Chondrocyte (in vitro differentiated cells): ENCODE measurements at regions not wholly inside any gene's neighbourhood (a gene's known extent, or its start where the extent isn't known, plus 50 kb on each side); places are given as distances from the start of the nearest gene placed in this dataset.
A peak's percentile ranks its signal among the peaks of the same experiment; 100 is the strongest.

Experiments used
- DNase-seq: peaks from one replicate; pipeline ENCODE4 v3.0.0; 2021; ENCODE audit warnings: mixed read lengths, low spot score
- H3K27ac Mint-ChIP-seq: one replicate; pipeline ENCODE4 v1.8.0; 2021; ENCODE audit warnings: mild to moderate bottlenecking, moderate library complexity, mixed read lengths; ENCODE audit not compliant: unreplicated experiment
- H3K27me3 Mint-ChIP-seq: 2 replicates; pipeline ENCODE4 v1.8.0; 2021; ENCODE audit warnings: low read depth, mixed read lengths
- H3K36me3 Mint-ChIP-seq: 2 replicates; pipeline ENCODE4 v1.8.0; 2021; ENCODE audit warnings: low read depth, mixed read lengths
- H3K4me1 Mint-ChIP-seq: 2 replicates; pipeline ENCODE4 v1.8.0; 2021; ENCODE audit warnings: low read depth, mild to moderate bottlenecking, mixed read lengths
- H3K4me3 Mint-ChIP-seq: one replicate; pipeline ENCODE4 v1.8.0; 2021; ENCODE audit warnings: mild to moderate bottlenecking, moderate library complexity, mixed read lengths; ENCODE audit not compliant: unreplicated experiment
- H3K9me3 Mint-ChIP-seq: 2 replicates; pipeline ENCODE4 v1.8.0; 2021; ENCODE audit warnings: low read depth, mixed read lengths
- TF ChIP-seq, protein P1 (sequence below): fragments of 200-600 bp; sonication (generic); IDR thresholded peaks from 2 replicates; pipeline ENCODE4 v1.5.0; 2021; ENCODE audit warnings: antibody characterized with exemption, mild to moderate bottlenecking, moderate library complexity

DNA sequence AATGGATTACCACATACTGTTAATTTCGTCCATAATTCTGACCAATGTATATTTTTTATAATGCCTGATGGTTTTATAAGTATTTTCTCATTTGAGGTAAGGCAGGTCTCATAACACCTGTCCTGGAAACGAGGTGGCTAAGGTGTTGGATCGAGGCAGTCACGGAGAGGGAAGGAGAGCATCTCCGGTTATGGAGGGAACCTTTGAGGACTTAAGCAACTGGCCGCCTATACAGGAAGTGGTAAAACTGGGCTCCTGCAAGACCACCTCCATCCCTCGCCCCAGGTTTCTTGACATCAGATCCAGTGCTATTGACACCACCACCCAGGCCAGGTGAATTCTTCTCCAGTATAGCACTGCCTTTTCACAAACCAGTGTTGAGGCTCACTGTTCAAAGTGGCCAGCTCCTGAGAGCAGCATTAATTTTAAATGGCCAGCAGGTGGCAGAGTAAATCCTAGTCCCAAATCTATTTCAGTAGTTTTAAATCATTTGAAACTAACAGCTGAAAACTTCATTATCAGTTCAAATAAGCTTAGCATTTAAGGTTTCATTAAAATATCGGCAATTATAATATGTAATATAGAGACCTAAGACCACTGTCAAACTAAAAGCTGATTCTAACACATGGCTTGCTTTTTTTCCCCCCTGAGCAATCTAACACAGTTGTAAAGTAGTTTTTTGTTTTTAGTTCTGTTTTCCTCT, 100.8 kb downstream of the PPM1A start:
- DNase-seq = no peak
- TF ChIP-seq, protein P1, sequence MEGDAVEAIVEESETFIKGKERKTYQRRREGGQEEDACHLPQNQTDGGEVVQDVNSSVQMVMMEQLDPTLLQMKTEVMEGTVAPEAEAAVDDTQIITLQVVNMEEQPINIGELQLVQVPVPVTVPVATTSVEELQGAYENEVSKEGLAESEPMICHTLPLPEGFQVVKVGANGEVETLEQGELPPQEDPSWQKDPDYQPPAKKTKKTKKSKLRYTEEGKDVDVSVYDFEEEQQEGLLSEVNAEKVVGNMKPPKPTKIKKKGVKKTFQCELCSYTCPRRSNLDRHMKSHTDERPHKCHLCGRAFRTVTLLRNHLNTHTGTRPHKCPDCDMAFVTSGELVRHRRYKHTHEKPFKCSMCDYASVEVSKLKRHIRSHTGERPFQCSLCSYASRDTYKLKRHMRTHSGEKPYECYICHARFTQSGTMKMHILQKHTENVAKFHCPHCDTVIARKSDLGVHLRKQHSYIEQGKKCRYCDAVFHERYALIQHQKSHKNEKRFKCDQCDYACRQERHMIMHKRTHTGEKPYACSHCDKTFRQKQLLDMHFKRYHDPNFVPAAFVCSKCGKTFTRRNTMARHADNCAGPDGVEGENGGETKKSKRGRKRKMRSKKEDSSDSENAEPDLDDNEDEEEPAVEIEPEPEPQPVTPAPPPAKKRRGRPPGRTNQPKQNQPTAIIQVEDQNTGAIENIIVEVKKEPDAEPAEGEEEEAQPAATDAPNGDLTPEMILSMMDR = peak; percentile 88

DNA sequence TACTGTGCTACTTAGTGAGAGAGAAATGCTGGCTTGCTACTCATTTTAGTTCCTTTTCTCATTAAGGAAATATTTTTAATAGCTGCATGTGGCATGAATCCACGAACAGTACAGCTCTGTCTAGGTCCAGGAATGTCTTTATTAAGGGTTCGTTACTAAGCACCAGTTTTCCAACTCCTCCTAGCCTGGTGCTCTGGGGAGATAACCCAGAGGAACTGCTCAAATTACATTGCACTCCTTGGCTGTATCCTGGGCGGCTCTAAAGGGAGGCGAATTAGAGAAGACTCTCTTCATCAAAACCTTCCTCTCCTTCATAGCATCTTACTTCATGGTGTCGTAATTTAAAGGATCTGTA, 101.3 kb downstream of the PPM1A start:
- peaks cover 1% of the 10 kb centered on the region for H3K27me3 Mint-ChIP-seq
- H3K4me3 Mint-ChIP-seq = no peak overlapping the region
- TF ChIP-seq, protein P1 = no peak
- no peaks in the 10 kb centered on the region for H3K9me3 Mint-ChIP-seq
- no peak overlapping the region for H3K27ac Mint-ChIP-seq
- no peaks in the 10 kb centered on the region for H3K36me3 Mint-ChIP-seq
- peaks cover 12% of the 10 kb centered on the region for H3K4me1 Mint-ChIP-seq
- DNase-seq = no peak

More for the DNA sequence above, 100.8 kb downstream of the PPM1A start:
- Mint-ChIP-seq H3K27ac (no peak overlapping the region), H3K4me1 (peaks cover 12% of the 10 kb centered on the region), H3K9me3 (no peaks in the 10 kb centered on the region), H3K27me3 (no peaks in the 10 kb centered on the region), H3K36me3 (no peaks in the 10 kb centered on the region), H3K4me3 (no peak overlapping the region)

DNA sequence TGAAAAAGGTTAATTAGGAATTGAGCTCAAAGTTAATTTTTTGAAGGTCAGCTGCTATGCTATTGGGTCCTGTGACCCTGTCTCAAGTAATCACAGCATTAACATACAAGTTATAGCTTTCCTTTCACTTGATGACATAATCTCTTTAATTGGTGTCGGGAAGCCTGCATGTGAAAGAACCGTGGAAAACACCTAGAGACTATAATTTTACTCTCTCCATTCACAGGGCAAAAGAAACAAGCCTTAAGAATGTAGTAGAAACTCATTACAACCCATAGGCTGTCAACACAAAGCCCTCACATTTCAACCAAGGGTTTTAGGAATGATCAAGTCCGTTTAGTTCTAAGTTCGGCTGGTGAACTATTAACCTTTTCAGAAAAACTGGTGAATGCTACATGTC, 104.4 kb downstream of the PPM1A start:
- no peak for DNase-seq
- Mint-ChIP-seq H3K27me3 (peaks cover 4% of the 10 kb centered on the region), H3K4me1 (peaks cover 9% of the 10 kb centered on the region), H3K4me3 (no peak overlapping the region), H3K9me3 (no peaks in the 10 kb centered on the region), H3K36me3 (no peaks in the 10 kb centered on the region), H3K27ac (no peak overlapping the region)
- TF ChIP-seq, protein P1 = no peak

DNA sequence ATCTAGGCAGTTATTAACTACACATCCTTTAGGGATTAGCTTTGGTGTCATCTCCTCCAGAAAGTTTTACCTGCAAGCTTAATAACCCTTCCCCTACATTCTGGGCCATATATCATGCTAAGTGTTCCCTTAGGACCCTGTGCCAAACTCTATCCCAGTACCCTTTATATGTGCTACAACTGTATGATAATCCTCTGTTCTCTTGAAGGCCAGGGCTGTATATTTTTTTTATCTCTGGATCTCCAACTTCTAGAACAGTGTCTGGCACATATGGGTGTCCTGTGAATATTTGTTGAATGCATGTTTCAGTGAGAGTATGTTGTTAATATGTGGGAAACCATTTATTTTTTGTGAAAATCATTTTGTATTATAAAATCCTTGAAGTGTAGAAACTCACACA, 106.7 kb downstream of the PPM1A start:
- Mint-ChIP-seq H3K36me3 (no peaks in the 10 kb centered on the region), H3K27me3 (peaks cover 4% of the 10 kb centered on the region), H3K27ac (no peak overlapping the region), H3K4me3 (no peak overlapping the region), H3K9me3 (no peaks in the 10 kb centered on the region), H3K4me1 (no peaks in the 10 kb centered on the region)
- TF ChIP-seq, protein P1 = no peak
- no peak for DNase-seq

DNA sequence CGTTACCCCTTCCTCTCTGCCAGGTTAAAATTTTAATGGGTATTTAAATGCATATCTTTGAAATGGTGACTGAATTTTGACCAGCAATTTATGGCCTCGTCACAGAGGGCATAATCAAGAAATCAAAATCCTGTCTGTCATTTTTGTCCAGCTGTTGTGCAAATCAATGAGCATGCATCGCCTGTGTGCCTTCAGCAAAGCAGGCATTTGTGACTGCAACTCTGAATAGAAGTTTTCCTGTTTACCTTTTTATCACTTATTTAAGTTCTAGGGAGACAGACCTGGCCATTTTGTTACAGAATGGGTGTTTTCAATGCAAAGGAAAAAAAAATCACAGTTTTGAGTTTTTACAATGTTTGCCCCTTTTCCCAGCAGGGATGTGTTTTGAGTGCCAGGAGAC, 107.4 kb downstream of the PPM1A start:
- no peaks in the 10 kb centered on the region for H3K36me3 Mint-ChIP-seq
- DNase-seq = no peak
- H3K27ac Mint-ChIP-seq = no peak overlapping the region
- no peaks in the 10 kb centered on the region for H3K4me1 Mint-ChIP-seq
- no peak overlapping the region for H3K4me3 Mint-ChIP-seq
- no peaks in the 10 kb centered on the region for H3K9me3 Mint-ChIP-seq
- H3K27me3 Mint-ChIP-seq = peaks cover 8% of the 10 kb centered on the region
- TF ChIP-seq, protein P1 = no peak
